ENCODE measurements at regions not wholly inside any gene's neighbourhood (a gene's known extent, or its start where the extent isn't known, plus 50 kb on each side); places are given as distances from the start of the nearest gene placed in this dataset.
A peak's percentile ranks its signal among the peaks of the same experiment; 100 is the strongest.

- Histone ChIP-seq H3K36me3 (ENCODE audit: control insufficient read depth, insufficient read depth, low read length) (no peaks in the 10 kb centered on the region), H3K9ac (ENCODE audit: low read length) (peak overlapping the region; percentile 42), H3K9me3 (ENCODE audit: control insufficient read depth, low read length) (no peaks in the 10 kb centered on the region), H3K4me1 (ENCODE audit: control insufficient read depth, insufficient read depth, low read length) (peaks cover 54% of the 10 kb centered on the region), H3K4me3 (ENCODE audit: low read length) (no peak overlapping the region), H3K27me3 (ENCODE audit: control insufficient read depth, insufficient read depth, low read length) (peaks cover 4% of the 10 kb centered on the region)
Measured at GRCh38 chr3:193836511-193836910, 243.5 kb downstream of the OPA1 start.

- H3K9me3 ChIP-seq (ENCODE audit: control insufficient read depth, low read length), result no peaks in the 10 kb centered on the region
- no peaks in the 10 kb centered on the region for H3K36me3 ChIP-seq (ENCODE audit: control insufficient read depth, insufficient read depth, low read length)
- peaks cover 54% of the 10 kb centered on the region for H3K4me1 ChIP-seq (ENCODE audit: control insufficient read depth, insufficient read depth, low read length)
- H3K4me3 ChIP-seq (ENCODE audit: low read length), result no peak overlapping the region
- H3K9ac ChIP-seq (ENCODE audit: low read length), result peak overlapping the region; percentile 42
- H3K27me3 ChIP-seq (ENCODE audit: control insufficient read depth, insufficient read depth, low read length), result peaks cover 4% of the 10 kb centered on the region
Measured at GRCh38 chr3:193836918-193837317, 243.9 kb downstream of the OPA1 start.

GRCh38 chr3:193837347-193837827 lies 244.4 kb downstream of the OPA1 start:
- H3K36me3 ChIP-seq (ENCODE audit: control insufficient read depth, insufficient read depth, low read length), result no peaks in the 10 kb centered on the region
- H3K9me3 ChIP-seq (ENCODE audit: control insufficient read depth, low read length), result no peaks in the 10 kb centered on the region
- H3K9ac ChIP-seq (ENCODE audit: low read length), result peak overlapping the region; percentile 42
- H3K27me3 ChIP-seq (ENCODE audit: control insufficient read depth, insufficient read depth, low read length), result peaks cover 4% of the 10 kb centered on the region
- H3K4me3 ChIP-seq (ENCODE audit: low read length), result no peak overlapping the region
- peaks cover 54% of the 10 kb centered on the region for H3K4me1 ChIP-seq (ENCODE audit: control insufficient read depth, insufficient read depth, low read length)

DNA sequence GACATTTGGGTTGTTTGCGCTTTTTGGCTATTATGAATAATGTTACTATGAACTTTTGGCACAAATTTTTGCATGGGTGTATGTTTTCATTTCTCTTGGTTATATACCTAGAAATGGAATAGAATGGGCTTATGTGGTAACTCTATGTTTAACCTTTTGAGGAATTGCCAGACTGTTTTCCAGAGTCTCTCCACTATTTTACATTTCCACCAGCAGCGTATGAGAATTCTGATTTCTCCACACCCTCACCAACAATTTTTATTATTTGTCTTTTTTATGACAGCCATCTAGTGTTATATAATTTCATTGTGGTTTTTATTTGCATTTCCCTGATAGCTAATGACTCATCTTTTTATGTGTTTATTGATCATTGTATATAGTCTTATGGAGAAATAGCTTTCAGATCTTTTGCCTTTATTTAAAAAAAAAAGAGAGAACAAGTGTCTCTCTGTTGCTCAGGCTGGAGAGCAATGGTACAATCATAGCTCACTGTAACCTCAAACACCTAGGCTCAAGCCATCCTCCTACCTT lies 247.2 kb downstream of the OPA1 start:
- Histone ChIP-seq H3K4me3 (ENCODE audit: low read length) (no peak overlapping the region), H3K9me3 (ENCODE audit: control insufficient read depth, low read length) (no peaks in the 10 kb centered on the region), H3K36me3 (ENCODE audit: control insufficient read depth, insufficient read depth, low read length) (no peaks in the 10 kb centered on the region), H3K9ac (ENCODE audit: low read length) (no peak overlapping the region), H3K27me3 (ENCODE audit: control insufficient read depth, insufficient read depth, low read length) (peaks cover 4% of the 10 kb centered on the region), H3K4me1 (ENCODE audit: control insufficient read depth, insufficient read depth, low read length) (peaks cover 67% of the 10 kb centered on the region)

DNA sequence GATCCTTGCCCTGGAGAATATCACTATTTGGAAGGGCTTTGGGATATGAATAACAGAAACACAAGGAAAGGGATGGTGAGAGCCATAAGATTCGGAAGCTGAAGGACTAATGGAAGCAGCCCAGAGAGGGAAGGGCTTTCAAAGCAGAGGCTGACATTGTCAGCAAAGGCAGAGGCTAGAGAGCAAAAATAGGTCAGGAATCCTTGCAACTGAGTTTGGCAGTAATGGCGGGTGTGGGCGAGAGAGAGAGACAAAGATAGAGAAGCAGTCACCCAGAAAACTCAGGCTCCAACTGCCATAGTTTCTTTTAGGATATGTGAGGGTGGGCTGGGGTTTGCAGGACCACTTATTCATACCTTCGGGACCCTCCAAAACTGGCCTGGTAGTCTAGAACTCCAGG lies 248.6 kb downstream of the OPA1 start:
- Histone ChIP-seq H3K4me1 (ENCODE audit: control insufficient read depth, insufficient read depth, low read length) (peaks cover 79% of the 10 kb centered on the region), H3K9ac (ENCODE audit: low read length) (peak overlapping the region; percentile 70), H3K4me3 (ENCODE audit: low read length) (peak overlapping the region; percentile 49), H3K36me3 (ENCODE audit: control insufficient read depth, insufficient read depth, low read length) (no peaks in the 10 kb centered on the region), H3K9me3 (ENCODE audit: control insufficient read depth, low read length) (no peaks in the 10 kb centered on the region), H3K27me3 (ENCODE audit: control insufficient read depth, insufficient read depth, low read length) (peaks cover 4% of the 10 kb centered on the region)

DNA sequence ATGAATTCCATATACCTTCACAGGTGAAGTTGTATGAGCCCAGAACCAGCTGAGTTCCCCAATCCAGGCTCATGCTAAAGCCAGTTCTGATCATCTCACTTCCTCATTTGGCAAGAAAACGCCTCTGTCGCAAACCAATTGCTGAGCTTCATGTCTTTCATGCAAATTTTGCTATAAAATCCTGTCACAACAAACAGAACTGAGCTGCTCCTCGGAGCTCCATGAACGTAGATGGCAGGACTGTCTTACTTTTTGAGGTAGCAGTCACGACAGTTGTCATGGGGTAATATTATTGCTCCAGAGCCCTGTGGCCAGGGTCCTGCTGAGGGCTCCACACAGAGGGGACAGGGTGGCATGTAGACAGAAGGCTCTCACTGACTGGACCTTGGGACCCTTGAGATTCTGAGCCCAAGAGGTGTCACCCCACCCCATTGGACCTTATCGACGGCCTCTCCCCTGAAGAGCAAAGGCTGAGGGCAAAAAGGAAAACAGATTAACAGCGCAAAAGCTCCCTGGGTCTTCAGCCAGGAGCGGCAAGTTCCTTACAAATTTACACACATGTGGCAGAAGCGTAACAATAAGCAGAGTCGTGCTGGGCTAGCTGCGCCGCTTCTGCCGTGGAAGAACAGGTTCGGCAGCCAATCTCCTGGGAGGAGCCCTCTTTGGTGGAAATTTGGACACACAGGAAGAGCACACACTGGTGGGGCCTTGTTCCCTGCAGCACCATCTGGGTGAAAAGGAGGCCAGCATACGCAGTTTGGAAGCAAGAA lies 249.2 kb downstream of the OPA1 start:
- H3K4me3 ChIP-seq (ENCODE audit: low read length), result peak overlapping the region; percentile 49

DNA sequence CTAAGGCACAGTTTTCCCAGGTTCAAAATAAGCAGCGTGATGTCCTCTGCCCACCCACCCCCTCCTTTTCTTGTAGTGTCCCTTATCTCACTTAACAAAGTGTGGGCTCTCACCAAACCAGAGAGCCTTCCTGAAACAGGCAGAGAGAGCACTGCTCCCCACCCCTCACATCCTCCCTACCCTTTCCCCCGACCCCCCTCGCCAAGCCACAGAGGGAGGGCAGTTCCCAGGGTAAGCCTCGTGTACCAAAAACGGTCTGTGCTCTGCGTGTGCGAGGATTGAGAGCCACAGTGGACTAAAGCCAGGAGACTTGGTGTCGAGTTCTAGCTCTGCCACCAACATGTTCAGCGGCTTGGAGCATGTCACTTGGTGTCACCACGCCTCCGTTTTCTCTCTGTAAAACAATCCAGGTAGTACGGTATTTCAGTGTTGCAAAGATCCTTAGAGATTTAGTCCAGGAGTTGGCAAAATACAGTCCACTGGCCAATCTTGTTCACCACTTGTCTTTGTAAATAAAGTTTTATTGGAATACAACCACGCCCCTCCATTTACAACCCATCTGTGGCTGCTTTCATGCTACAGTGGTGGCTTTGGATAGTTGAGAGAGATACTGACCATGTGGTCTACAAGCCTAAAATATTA lies 249.9 kb downstream of the OPA1 start:
- peak overlapping the region; percentile 70 for H3K9ac ChIP-seq (ENCODE audit: low read length)
- H3K36me3 ChIP-seq (ENCODE audit: control insufficient read depth, insufficient read depth, low read length), result no peaks in the 10 kb centered on the region
- H3K4me1 ChIP-seq (ENCODE audit: control insufficient read depth, insufficient read depth, low read length), result peaks cover 77% of the 10 kb centered on the region
- H3K9me3 ChIP-seq (ENCODE audit: control insufficient read depth, low read length), result no peaks in the 10 kb centered on the region
- peak overlapping the region; percentile 49 for H3K4me3 ChIP-seq (ENCODE audit: low read length)
- no peaks in the 10 kb centered on the region for H3K27me3 ChIP-seq (ENCODE audit: control insufficient read depth, insufficient read depth, low read length)

More for the DNA sequence above, 249.2 kb downstream of the OPA1 start:
- H3K4me1 ChIP-seq (ENCODE audit: control insufficient read depth, insufficient read depth, low read length), result peaks cover 77% of the 10 kb centered on the region
- peak overlapping the region; percentile 70 for H3K9ac ChIP-seq (ENCODE audit: low read length)
- no peaks in the 10 kb centered on the region for H3K9me3 ChIP-seq (ENCODE audit: control insufficient read depth, low read length)
- peaks cover 4% of the 10 kb centered on the region for H3K27me3 ChIP-seq (ENCODE audit: control insufficient read depth, insufficient read depth, low read length)
- no peaks in the 10 kb centered on the region for H3K36me3 ChIP-seq (ENCODE audit: control insufficient read depth, insufficient read depth, low read length)

GRCh38 chr3:193843474-193844301 lies 250.7 kb downstream of the OPA1 start:
- H3K9ac ChIP-seq (ENCODE audit: low read length), result peak overlapping the region; percentile 70
- H3K4me1 ChIP-seq (ENCODE audit: control insufficient read depth, insufficient read depth, low read length), result peaks cover 77% of the 10 kb centered on the region
- H3K27me3 ChIP-seq (ENCODE audit: control insufficient read depth, insufficient read depth, low read length), result no peaks in the 10 kb centered on the region
- H3K4me3 ChIP-seq (ENCODE audit: low read length), result peak overlapping the region; percentile 10
- no peaks in the 10 kb centered on the region for H3K36me3 ChIP-seq (ENCODE audit: control insufficient read depth, insufficient read depth, low read length)
- no peaks in the 10 kb centered on the region for H3K9me3 ChIP-seq (ENCODE audit: control insufficient read depth, low read length)

DNA sequence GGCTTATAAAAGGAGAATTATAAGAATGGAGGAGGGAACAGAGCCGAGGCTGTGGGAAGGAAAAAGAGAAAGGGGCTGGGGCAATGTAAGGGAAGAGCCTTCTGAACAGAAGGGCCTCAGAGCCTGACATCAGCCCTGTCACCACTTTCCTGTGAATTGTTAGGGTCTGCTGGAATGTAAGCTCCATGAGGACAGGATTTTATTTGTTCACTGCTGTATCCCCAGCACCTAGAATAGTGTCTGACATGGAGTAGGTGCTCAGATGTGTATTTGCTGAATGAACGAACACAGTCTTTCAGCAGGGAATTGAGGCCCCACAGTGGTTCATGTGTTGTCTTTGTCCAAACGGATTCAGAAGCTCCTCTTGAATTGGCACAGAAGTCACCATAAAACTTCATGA lies 251.5 kb downstream of the OPA1 start:
- peaks cover 77% of the 10 kb centered on the region for H3K4me1 ChIP-seq (ENCODE audit: control insufficient read depth, insufficient read depth, low read length)
- no peaks in the 10 kb centered on the region for H3K27me3 ChIP-seq (ENCODE audit: control insufficient read depth, insufficient read depth, low read length)
- no peaks in the 10 kb centered on the region for H3K9me3 ChIP-seq (ENCODE audit: control insufficient read depth, low read length)
- no peaks in the 10 kb centered on the region for H3K36me3 ChIP-seq (ENCODE audit: control insufficient read depth, insufficient read depth, low read length)
- no peak overlapping the region for H3K9ac ChIP-seq (ENCODE audit: low read length)
- H3K4me3 ChIP-seq (ENCODE audit: low read length), result no peak overlapping the region

- no peaks in the 10 kb centered on the region for H3K27me3 ChIP-seq (ENCODE audit: control insufficient read depth, insufficient read depth, low read length)
- no peak overlapping the region for H3K4me3 ChIP-seq (ENCODE audit: low read length)
- H3K4me1 ChIP-seq (ENCODE audit: control insufficient read depth, insufficient read depth, low read length), result peaks cover 73% of the 10 kb centered on the region
- no peaks in the 10 kb centered on the region for H3K9me3 ChIP-seq (ENCODE audit: control insufficient read depth, low read length)
- H3K9ac ChIP-seq (ENCODE audit: low read length), result no peak overlapping the region
- no peaks in the 10 kb centered on the region for H3K36me3 ChIP-seq (ENCODE audit: control insufficient read depth, insufficient read depth, low read length)
Measured at GRCh38 chr3:193845144-193845543, 252.1 kb downstream of the OPA1 start.

- H3K4me3 ChIP-seq (ENCODE audit: low read length), result no peak overlapping the region
Measured at GRCh38 chr3:193846569-193846968, 253.6 kb downstream of the OPA1 start.

More at GRCh38 chr3:193846569-193846968, 253.6 kb downstream of the OPA1 start:
- Histone ChIP-seq H3K36me3 (ENCODE audit: control insufficient read depth, insufficient read depth, low read length) (no peaks in the 10 kb centered on the region), H3K27me3 (ENCODE audit: control insufficient read depth, insufficient read depth, low read length) (no peaks in the 10 kb centered on the region), H3K9ac (ENCODE audit: low read length) (no peak overlapping the region), H3K9me3 (ENCODE audit: control insufficient read depth, low read length) (no peaks in the 10 kb centered on the region), H3K4me1 (ENCODE audit: control insufficient read depth, insufficient read depth, low read length) (peaks cover 72% of the 10 kb centered on the region)
